ENCODE measurements at regions not wholly inside any gene's neighbourhood (a gene's known extent, or its start where the extent isn't known, plus 50 kb on each side); places are given as distances from the start of the nearest gene placed in this dataset.

DNA sequence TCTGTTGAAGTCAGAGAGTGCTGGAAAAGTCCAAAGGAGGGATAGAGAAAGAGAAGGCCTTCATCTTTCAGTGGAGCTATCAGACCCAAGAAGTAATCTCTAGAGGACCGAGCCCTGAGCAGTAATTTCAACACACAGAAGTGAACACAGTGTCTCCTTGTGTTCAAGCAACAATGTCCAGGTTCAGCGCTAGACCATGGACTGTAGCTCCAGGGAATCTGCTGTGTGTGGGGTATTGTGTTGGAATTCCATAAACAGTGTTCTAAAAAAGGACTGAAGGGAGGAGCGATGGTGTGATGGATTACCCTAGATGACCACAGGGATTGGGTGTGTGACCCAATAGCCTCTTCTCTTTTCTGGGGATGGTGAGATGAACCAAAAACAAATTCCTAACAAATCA lies 165.9 kb downstream of the BLID start:
- Histone ChIP-seq H3K27ac (ENCODE audit: low read length) (no peak overlapping the region), H3K4me3 (ENCODE audit: low read length) (no peak overlapping the region), H3K9me2 (replicated peaks; ENCODE audit: insufficient read depth, low read length) (no peaks in the 10 kb centered on the region), H3K27me3 (replicated peaks; ENCODE audit: insufficient read depth, low read length) (no peaks in the 10 kb centered on the region), H2AFZ (ENCODE audit: low read length) (no peak overlapping the region), H3K36me3 (replicated peaks; ENCODE audit: insufficient read depth, low read length) (no peaks in the 10 kb centered on the region), H4K20me1 (ENCODE audit: insufficient read depth, low read length) (no peaks in the 10 kb centered on the region), H3F3A (ENCODE audit: insufficient read depth, low read length) (no peaks in the 10 kb centered on the region), H3K9ac (ENCODE audit: low read length) (no peak overlapping the region), H3K79me2 (ENCODE audit: low read length) (no peaks in the 10 kb centered on the region), H3K4me2 (ENCODE audit: low read depth, low read length) (no peak overlapping the region), H3K4me1 (ENCODE audit: low read length) (no peaks in the 10 kb centered on the region), H3K9me3 (replicated peaks; ENCODE audit: insufficient read depth, low read length) (no peaks in the 10 kb centered on the region)
- no peak for TF ChIP-seq EZH2phosphoT487 (IDR thresholded peaks at IDR 0.05; ENCODE audit: low read length)
- no peak for TF ChIP-seq EZH2 (optimal IDR thresholded peaks at IDR 0.05; ENCODE audit: low read depth, low read length)
- TF ChIP-seq CTCF (IDR thresholded peaks at IDR 0.05; ENCODE audit: low read length) = no peak
- DNase-seq = no peak

DNA sequence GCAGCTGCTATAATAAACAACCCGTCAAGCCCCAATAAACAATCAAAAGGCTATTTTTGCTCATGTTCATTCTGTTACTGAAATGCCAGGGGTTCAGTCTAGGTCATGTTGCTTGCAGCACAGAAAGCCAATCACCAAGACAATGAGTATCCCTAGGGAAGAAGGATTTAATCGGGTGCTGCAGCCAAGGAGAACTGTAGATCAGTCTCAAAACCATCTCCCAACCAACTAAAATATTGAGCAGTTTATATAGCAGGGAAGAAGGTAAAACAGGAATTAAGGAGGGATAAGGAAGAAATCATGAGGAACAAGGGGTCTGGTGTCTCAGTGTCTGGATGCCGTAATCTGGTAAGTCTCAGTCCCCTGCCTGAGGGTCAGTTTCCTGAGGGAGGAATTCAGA lies 169.5 kb downstream of the BLID start:
- DNase-seq = no peak
- Histone ChIP-seq H3K9ac (ENCODE audit: low read length) (no peak overlapping the region), H3K9me3 (replicated peaks; ENCODE audit: insufficient read depth, low read length) (no peaks in the 10 kb centered on the region), H3K4me1 (ENCODE audit: low read length) (no peaks in the 10 kb centered on the region), H3K9me2 (replicated peaks; ENCODE audit: insufficient read depth, low read length) (no peaks in the 10 kb centered on the region), H3F3A (ENCODE audit: insufficient read depth, low read length) (no peaks in the 10 kb centered on the region), H3K36me3 (replicated peaks; ENCODE audit: insufficient read depth, low read length) (no peaks in the 10 kb centered on the region), H2AFZ (ENCODE audit: low read length) (no peak overlapping the region), H3K4me2 (ENCODE audit: low read depth, low read length) (no peak overlapping the region), H3K79me2 (ENCODE audit: low read length) (no peaks in the 10 kb centered on the region), H3K27ac (ENCODE audit: low read length) (no peak overlapping the region), H3K4me3 (ENCODE audit: low read length) (no peak overlapping the region), H3K27me3 (replicated peaks; ENCODE audit: insufficient read depth, low read length) (no peaks in the 10 kb centered on the region), H4K20me1 (ENCODE audit: insufficient read depth, low read length) (no peaks in the 10 kb centered on the region)
- no peak for TF ChIP-seq CTCF (IDR thresholded peaks at IDR 0.05; ENCODE audit: low read length)
- TF ChIP-seq EZH2phosphoT487 (IDR thresholded peaks at IDR 0.05; ENCODE audit: low read length) = no peak
- no peak for TF ChIP-seq EZH2 (optimal IDR thresholded peaks at IDR 0.05; ENCODE audit: low read depth, low read length)

GRCh38 chr11:121944556-121945230 lies 171.3 kb downstream of the BLID start:
- Histone ChIP-seq H3K4me1 (ENCODE audit: low read length) (no peaks in the 10 kb centered on the region), H4K20me1 (ENCODE audit: insufficient read depth, low read length) (no peaks in the 10 kb centered on the region), H3K27ac (ENCODE audit: low read length) (no peak overlapping the region), H3K9ac (ENCODE audit: low read length) (no peak overlapping the region), H3K27me3 (replicated peaks; ENCODE audit: insufficient read depth, low read length) (no peaks in the 10 kb centered on the region), H3K9me3 (replicated peaks; ENCODE audit: insufficient read depth, low read length) (no peaks in the 10 kb centered on the region), H3F3A (ENCODE audit: insufficient read depth, low read length) (no peaks in the 10 kb centered on the region), H2AFZ (ENCODE audit: low read length) (no peak overlapping the region), H3K79me2 (ENCODE audit: low read length) (no peaks in the 10 kb centered on the region), H3K4me2 (ENCODE audit: low read depth, low read length) (no peak overlapping the region), H3K36me3 (replicated peaks; ENCODE audit: insufficient read depth, low read length) (no peaks in the 10 kb centered on the region), H3K9me2 (replicated peaks; ENCODE audit: insufficient read depth, low read length) (no peaks in the 10 kb centered on the region), H3K4me3 (ENCODE audit: low read length) (no peak overlapping the region)
- DNase-seq = no peak
- TF ChIP-seq EZH2phosphoT487 (IDR thresholded peaks at IDR 0.05; ENCODE audit: low read length) (no peak), CTCF (IDR thresholded peaks at IDR 0.05; ENCODE audit: low read length) (no peak), EZH2 (optimal IDR thresholded peaks at IDR 0.05; ENCODE audit: low read depth, low read length) (no peak)
